Dedifferentiated amniotic fluid mesenchymal stem cell (primary cell): ENCODE measurements at regions not wholly inside any gene's neighbourhood (a gene's known extent, or its start where the extent isn't known, plus 50 kb on each side); places are given as distances from the start of the nearest gene placed in this dataset.

ENCODE experiments used
- DNase-seq: peaks from one replicate; pipeline ENCODE4 v3.0.0-alpha.2; 2016; ENCODE audit errors: extremely low spot score

DNA sequence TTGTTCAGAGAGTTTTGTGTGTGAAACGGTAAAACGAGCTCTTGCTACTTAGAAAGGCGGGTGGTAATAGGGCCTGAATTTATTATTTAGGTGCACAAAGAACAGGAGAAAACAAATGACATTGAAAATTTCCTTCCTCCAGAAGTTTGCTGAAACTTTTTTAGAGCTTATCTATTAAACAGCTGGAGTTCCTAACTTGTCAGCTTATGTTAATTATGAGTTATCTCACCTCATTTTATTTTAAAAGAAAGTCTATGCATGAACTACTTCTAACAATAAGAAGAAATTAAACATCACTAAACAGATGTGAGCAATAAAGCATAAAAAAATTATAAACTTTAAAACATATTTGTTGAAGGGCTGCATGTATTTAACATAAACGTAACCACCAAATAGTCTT lies 373.9 kb upstream of the ANO3 start:
- DNase-seq: no peak

DNA sequence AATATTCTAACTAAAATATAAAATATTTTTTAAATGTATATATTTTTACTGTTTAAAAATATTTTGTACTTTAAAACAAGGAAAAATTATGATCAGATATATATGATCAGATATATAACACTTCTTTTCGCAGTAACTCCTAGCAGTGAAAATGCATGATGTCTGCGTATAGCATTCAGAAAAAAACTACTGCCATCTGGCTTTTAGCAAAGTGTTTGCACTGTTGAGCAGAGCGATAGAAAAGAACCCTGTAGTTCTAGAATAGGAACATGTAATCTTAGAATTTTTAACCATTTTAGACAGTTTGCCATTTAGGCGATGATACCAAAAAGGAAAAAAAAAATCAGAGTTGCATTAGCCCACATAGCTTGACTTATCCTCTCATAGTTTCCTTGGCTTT lies 370.4 kb upstream of the ANO3 start:
- DNase-seq: no peak

DNA sequence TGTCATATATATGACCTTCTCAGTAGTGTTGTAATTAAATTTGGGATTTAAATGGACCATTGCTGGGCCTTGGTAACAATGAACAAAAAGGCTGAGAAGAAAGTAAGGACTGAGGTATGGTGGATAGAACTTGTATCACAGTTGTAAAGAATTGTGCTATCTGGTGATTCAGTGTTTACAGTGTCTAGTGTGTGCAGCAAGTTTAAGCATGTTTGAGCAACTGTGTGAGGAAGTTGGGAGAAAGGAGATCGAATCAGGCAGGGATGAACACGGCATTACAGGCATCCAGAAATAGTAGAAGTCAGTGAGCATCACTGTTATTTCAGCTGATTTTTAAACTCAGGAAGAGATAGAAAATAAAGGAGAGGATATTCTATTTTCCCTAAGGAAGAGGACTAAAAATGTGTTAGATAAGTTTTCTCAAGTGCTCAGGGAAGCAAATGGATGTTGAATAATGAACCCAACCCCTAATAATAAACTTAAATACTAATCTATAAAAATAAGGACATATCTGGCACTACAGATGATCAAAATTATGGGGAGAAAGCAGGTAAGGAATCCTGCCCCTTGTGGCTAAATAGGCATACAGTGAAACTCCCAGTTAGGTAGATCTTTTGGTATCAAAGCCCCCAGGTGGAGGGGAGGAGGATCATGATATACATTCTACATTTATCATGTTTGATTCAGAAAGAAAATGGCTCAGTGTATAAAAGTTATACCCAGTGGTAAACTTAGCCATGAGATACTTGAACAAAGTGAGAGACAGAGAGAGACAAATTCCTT lies 361.0 kb upstream of the ANO3 start:
- DNase-seq: no peak

GRCh38 chr11:25980091-25980490 lies 351.8 kb upstream of the ANO3 start:
- DNase-seq: no peak

GRCh38 chr11:25981998-25982397 lies 349.9 kb upstream of the ANO3 start:
- peak; percentile 87 for DNase-seq

DNA sequence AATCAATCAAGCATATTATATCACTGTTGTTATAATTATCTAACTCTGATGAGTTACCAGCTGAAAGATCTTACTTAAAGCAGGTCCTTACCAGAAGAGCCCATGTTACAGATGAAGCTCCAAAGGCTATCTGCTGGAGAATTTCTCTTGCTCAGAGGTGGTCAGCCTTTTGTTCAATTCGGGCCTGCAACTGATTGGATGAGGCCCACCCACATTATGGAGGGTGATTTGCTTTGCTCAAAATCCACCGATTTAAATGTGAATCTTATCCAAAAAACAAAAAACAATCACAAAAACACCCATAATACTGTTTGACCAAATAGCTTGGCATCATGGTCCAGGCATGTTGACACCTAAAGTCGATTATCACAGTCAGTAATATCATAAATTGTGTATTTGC lies 348.6 kb upstream of the ANO3 start:
- no peak for DNase-seq

GRCh38 chr11:25988178-25988577 lies 343.8 kb upstream of the ANO3 start:
- DNase-seq: no peak

GRCh38 chr11:25990406-25990805 lies 341.5 kb upstream of the ANO3 start:
- no peak for DNase-seq

GRCh38 chr11:25991476-25991875 lies 340.5 kb upstream of the ANO3 start:
- DNase-seq: no peak

DNA sequence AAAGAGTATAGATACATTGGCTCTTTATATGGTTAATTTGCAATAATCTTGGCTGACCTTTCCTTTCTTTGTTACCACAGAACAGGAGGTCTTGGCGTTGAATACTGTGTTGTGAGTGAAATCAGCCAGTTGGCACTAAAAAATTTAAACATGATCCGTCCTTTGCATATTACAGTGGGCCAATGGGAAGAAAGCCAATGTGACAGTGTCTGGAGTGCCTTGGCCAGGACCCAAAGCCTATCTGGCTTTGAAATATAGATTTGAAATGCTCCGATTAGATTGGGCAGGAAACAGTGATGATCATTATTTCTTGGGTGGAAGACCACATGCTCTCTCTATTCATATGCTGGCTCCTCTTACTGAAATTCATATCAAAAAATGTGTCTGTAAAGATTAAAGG lies 339.6 kb upstream of the ANO3 start:
- DNase-seq: no peak

GRCh38 chr11:25993016-25993415 lies 338.9 kb upstream of the ANO3 start:
- DNase-seq: no peak

- DNase-seq: no peak
Measured at GRCh38 chr11:26011474-26011873, 320.5 kb upstream of the ANO3 start.

GRCh38 chr11:26014456-26015115 lies 317.3 kb upstream of the ANO3 start:
- DNase-seq: no peak

DNA sequence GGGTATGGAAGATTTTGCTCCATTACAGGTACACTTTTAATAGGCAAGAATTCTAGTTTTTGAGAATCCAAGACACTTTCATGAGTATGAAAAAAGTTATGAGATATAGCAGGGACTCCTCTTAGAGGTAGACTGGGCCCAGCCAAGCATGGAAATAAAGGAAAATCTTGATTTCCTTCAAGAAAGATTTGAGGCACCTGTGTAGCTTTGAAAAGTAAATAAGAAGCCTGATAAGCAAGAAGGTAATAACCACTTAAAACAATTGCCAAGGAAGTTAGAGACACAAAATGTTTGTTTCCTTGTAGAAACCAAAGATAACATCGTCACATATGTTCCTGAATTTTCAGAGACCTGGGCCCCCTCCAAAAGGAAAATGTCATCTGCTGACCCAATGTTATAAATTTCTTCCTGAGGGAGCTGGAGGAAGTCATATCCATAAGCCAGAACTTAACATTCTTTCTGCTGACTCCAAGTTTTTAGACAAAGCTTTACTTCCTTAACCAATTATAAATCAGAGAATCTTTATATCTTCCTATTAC lies 314.5 kb upstream of the ANO3 start:
- DNase-seq: no peak

GRCh38 chr11:26017903-26018302 lies 314.0 kb upstream of the ANO3 start:
- no peak for DNase-seq

DNA sequence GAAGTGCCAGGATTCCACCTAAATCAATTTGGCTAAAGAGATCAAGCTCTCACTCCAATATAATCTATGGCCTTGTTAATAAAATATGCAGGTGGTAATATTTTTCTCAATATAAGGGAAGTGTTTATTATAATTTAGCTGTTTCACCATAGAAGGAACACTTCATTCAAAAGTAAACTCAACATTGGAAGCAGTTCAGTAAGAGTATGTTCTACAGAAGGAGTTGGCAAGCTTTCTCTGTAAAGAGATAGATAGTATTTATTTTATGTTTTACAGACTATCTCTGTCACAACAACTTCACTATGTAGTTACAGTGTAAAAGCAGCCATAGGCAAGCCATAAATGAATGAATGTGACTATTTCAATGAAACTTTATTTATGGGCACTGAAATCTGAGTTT lies 313.6 kb upstream of the ANO3 start:
- no peak for DNase-seq

- DNase-seq: no peak
Measured at GRCh38 chr11:26019386-26019785, 312.5 kb upstream of the ANO3 start.

GRCh38 chr11:26021017-26021416 lies 310.9 kb upstream of the ANO3 start:
- DNase-seq: no peak

GRCh38 chr11:26023057-26023456 lies 308.9 kb upstream of the ANO3 start:
- no peak for DNase-seq

DNA sequence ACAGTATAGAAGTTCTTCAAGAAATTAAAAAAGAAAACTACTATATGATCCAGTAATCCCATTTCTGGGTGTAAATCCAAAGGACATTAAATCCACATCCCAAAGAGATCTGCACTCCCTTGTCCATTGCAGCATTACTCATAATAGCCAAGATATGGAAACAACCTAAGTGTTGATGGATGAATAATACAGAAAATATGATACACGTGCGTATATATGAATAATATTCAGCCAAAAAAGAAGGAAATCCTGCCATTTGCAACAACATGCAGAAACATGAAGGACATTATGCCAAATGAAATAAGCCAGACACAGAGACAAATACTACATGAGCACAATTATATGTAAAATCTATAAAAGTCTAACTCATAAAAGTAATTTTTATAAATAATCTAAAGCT lies 306.3 kb upstream of the ANO3 start:
- DNase-seq: no peak

DNA sequence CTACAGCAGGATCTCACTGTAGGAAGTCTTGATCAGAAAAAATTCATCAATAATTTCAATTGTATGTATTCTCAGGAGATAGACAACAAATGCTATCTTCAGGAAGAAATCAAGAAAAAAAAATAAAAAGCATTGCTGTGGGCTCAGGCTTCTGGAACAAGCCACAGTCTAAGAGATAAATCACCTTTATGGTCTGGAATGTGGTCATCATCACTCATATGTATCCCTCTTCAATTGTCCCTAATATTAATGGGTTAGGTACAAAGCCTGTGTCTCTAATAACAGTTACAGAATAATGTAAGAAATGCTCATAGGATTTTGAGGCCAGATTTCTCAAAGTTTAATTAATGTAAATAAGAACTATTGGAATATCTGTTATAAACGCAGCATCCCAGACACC lies 305.9 kb upstream of the ANO3 start:
- no peak for DNase-seq

DNA sequence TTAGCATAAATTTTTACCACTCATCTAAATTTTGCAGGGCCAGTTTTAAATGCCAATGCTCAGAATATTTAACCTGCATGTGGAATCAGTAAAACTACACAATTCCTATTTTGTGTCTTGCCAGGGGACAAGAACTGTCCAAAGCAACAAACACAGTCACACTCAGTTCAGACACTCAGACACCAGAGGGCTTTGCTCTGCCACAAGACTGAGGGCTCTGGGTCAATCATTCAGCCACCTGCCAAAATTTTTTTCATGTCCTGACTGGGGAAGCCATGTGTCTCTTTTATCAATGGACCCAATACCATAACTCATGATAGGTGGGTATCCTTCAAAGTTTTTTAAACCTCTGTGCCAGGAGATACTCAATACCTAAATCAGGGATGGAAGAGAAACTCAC lies 304.0 kb upstream of the ANO3 start:
- no peak for DNase-seq

DNA sequence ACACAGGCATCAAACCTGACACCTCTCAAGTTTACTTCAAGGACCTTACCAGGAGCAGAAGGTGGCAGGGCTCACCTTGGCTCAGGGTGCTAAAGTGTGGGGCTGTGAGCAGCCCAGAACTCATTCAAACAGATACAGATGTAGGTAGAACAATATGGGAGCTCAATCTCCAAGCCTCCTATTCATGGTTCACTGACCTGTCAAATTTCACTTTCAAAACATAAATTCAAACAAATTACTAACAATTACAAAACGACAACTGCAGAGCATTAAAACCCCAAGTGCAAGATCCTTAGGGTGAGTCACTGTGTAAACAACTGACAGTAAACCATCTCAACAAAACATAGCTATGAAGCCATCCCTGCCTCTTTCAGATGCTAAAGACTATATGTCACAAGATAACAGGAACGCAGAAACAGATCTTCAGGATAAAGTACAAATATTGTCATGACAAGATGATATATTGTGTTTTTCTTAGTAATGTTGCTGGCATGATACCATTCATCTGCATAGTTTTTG lies 303.5 kb upstream of the ANO3 start:
- DNase-seq: peak; percentile 30
